ENCODE measurements at regions not wholly inside any gene's neighbourhood (a gene's known extent, or its start where the extent isn't known, plus 50 kb on each side); places are given as distances from the start of the nearest gene placed in this dataset.

DNA sequence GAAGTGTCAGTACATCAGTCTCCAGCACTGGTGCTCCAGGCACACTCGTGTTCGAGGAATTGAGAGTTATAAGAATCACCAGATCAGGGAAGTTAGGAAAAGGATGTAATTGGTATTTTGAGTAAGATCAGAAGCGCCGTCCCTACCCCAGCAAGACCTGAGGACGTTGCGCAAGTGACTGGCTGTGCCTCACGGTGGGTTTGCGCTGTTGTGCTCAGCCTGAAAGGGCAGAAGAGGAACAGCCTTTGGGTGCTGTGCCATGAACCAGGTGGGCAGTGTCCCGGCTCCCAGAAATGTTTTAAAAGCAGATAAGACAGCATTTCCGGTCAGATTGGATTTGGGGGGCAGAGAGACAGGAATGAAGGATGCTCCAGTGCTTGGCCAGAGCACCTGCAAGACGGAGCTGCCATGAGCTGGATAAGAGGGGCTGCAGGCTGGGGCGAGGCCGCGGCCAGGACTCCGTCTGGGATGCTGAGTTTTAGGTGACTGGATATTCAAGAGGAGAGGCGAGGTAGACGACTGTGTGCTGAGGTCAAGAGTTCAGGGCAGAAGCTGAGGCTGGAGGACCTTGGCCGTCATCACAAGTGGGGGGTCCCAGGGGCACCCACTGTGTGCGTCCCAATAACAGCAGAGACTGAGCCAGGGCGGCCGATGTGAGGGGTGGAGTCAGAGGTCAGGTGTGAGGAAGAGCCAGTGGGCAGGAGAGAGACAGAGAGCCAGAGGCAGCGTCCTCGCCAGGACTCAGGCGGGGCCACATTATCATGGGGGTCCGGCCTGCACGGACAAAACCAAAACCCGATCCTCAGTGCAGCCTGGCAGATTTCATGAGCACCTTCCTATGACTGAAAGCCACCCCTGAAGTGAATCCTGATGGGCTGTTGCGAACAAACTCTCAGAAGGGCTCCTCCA, 77.7 kb upstream of the ALKAL2 start:
- TF ChIP-seq POLR2A (IDR thresholded peaks at IDR 0.05; ENCODE audit: low read depth, low read length): no peak
- TF ChIP-seq TAF1 (IDR thresholded peaks at IDR 0.05; ENCODE audit: low read depth, low read length): no peak
- no peak for TF ChIP-seq SPI1 (IDR thresholded peaks at IDR 0.05; ENCODE audit: low read depth, low read length)
- TF ChIP-seq POLR2AphosphoS5 (IDR thresholded peaks at IDR 0.05; ENCODE audit: low read depth, low read length): no peak
- no peak for TF ChIP-seq POU2F2 (IDR thresholded peaks at IDR 0.05; ENCODE audit: low read depth, low read length)
- TF ChIP-seq PAX5 (IDR thresholded peaks at IDR 0.05; ENCODE audit: insufficient read depth, low read length, severe bottlenecking): no peak

Measured in GM12891 (cell line).